Vagina (tissue), 2 donors: ENCODE measurements at regions not wholly inside any gene's neighbourhood (a gene's known extent, or its start where the extent isn't known, plus 50 kb on each side); places are given as distances from the start of the nearest gene placed in this dataset.
A peak's percentile ranks its signal among the peaks of the same experiment; 100 is the strongest.

Experiments
- DNase-seq, 2 donors: peaks; one replicate each; pipeline ENCODE4 v3.0.0-alpha.2; 2017; ENCODE audit errors: extremely low spot score in 2 of 2
- H3K27ac ChIP-seq: fragments of 200-600 bp; sonication (generic); one replicate; pipeline ENCODE4 v1.5.1; 2019
- H3K27me3 ChIP-seq: fragments of 200-600 bp; sonication (generic); one replicate; pipeline ENCODE4 v1.5.1; 2019
- H3K36me3 ChIP-seq, 2 donors: fragments of 200-600 bp; sonication (generic); one replicate each; pipeline ENCODE4 v1.5.1; 2017 to 2019
- H3K4me1 ChIP-seq: fragments of 200-600 bp; sonication (generic); one replicate; pipeline ENCODE4 v1.5.1; 2019
- H3K4me3 ChIP-seq, 2 donors: fragments of 200-600 bp; sonication (generic); 1 replicate in 1 of 2; 2 replicates in 1 of 2; pipeline ENCODE4 v1.5.1; 2016 to 2019
- H3K9me3 ChIP-seq: fragments of 200-600 bp; sonication (generic); one replicate; pipeline ENCODE4 v1.5.1; 2019
- CTCF ChIP-seq, 3 experiments: fragments of 450-650 bp in 2 of 3; fragments of 200-600 bp in 1 of 3; sonication (generic) in 1 of 3; IDR thresholded peaks; one replicate each; pipeline ENCODE4 v1.5.1; 2017 to 2019; ENCODE audit warnings: antibody characterized with exemption in 3 of 3, mild to moderate bottlenecking in 2 of 3, moderate library complexity in 2 of 3
- POLR2A ChIP-seq, 2 donors: fragments of 450-650 bp; IDR thresholded peaks; one replicate each; pipeline ENCODE4 v1.6.1; 2017; ENCODE audit warnings: antibody characterized with exemption in 2 of 2, mild to moderate bottlenecking in 2 of 2, moderate library complexity in 2 of 2
- POLR2AphosphoS5 ChIP-seq, 2 donors: sonication (generic); formaldehyde crosslinking; IDR thresholded peaks; one replicate each; pipeline ENCODE4 v1.9.0; 2017; ENCODE audit warnings: antibody characterized with exemption in 2 of 2, mild to moderate bottlenecking in 2 of 2, low read depth in 1 of 2; ENCODE audit not compliant: insufficient read depth in 1 of 2
- intact Hi-C: fragments of 100-400 bp; cut with DNase I; formaldehyde crosslinking; loops from one replicate; pipeline ENCODE4 v1.15.1; 2023

GRCh38 chr9:129362287-129363000, 184.4 kb upstream of the IER5L start:
- TF ChIP-seq POLR2AphosphoS5 (IDR thresholded peaks at IDR 0.05; ENCODE audit: insufficient read depth in 1 of 2, low read depth in 1 of 2): peak in 1 of 2 donors; percentile 44
- TF ChIP-seq POLR2A (IDR thresholded peaks at IDR 0.05): no peak
- intact Hi-C loops: no loop called here
- no peak overlapping the region for H3K4me3 ChIP-seq
- no peaks in the 10 kb centered on the region for H3K4me1 ChIP-seq
- no peaks in the 10 kb centered on the region for H3K27me3 ChIP-seq
- no peak for DNase-seq
- H3K9me3 ChIP-seq: no peaks in the 10 kb centered on the region
- H3K27ac ChIP-seq: no peak overlapping the region
- no peaks in the 10 kb centered on the region for H3K36me3 ChIP-seq

DNA sequence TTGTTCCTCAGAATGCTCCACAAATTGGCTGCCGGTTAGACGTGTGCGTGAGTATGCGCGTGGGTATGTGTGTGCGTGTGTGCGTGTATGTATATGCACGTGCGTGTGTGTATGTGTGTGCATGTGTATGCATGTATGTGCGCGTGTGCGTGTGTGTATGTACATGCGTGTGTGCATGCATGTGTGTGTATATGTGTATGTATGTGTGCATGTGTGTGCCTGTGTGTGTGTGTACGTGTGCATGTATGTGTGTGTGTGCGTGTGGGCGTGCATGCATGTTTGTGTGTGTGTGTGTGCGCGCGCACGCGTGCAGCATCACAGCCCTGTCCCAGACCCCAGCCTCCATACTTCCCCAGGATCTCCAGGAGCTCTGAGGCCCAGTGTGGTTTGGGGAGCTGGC, 183.1 kb upstream of the IER5L start:
- Histone ChIP-seq H3K9me3 (no peaks in the 10 kb centered on the region), H3K27ac (no peak overlapping the region), H3K36me3 (no peaks in the 10 kb centered on the region), H3K27me3 (no peaks in the 10 kb centered on the region), H3K4me1 (no peaks in the 10 kb centered on the region), H3K4me3 (no peak overlapping the region)
- intact Hi-C loops: no loop called here
- TF ChIP-seq CTCF (IDR thresholded peaks at IDR 0.05) (no peak), POLR2A (IDR thresholded peaks at IDR 0.05) (no peak), POLR2AphosphoS5 (IDR thresholded peaks at IDR 0.05; ENCODE audit: insufficient read depth in 1 of 2, low read depth in 1 of 2) (no peak)
- DNase-seq: no peak

DNA sequence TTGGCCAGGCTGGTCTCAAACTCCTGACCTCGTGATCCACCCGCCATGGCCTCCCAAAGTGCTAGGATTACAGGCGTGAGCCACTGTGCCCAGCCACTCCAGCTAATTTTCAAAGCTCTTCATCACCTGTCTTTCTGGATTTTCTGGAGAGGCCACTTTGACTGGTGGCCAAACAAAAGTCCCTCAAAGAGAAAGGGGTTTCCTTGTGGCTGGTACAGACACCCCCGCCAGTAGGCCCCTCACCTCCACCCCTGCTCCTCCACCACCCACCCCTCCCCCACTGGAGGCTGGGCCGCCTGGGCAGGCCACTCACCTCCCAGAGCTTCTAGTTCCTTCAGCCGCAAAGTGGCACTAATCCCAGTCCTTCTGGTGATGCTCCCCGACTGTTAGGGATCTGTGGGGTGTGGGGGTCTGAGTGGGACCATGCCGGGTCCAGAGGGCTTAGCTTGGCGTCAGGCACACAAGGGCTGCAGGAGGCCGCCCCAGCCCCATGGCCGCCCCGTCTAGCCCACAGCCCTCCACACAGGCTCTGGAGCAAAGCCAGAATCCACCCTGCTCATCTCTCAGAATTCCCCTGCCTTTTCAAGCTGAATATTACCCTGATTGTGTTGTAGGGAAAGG, 182.0 kb upstream of the IER5L start:
- no peak for DNase-seq
- intact Hi-C loops: no loop called here
- TF ChIP-seq CTCF (IDR thresholded peaks at IDR 0.05) (no peak), POLR2A (IDR thresholded peaks at IDR 0.05) (no peak), POLR2AphosphoS5 (IDR thresholded peaks at IDR 0.05; ENCODE audit: insufficient read depth in 1 of 2, low read depth in 1 of 2) (no peak)

DNA sequence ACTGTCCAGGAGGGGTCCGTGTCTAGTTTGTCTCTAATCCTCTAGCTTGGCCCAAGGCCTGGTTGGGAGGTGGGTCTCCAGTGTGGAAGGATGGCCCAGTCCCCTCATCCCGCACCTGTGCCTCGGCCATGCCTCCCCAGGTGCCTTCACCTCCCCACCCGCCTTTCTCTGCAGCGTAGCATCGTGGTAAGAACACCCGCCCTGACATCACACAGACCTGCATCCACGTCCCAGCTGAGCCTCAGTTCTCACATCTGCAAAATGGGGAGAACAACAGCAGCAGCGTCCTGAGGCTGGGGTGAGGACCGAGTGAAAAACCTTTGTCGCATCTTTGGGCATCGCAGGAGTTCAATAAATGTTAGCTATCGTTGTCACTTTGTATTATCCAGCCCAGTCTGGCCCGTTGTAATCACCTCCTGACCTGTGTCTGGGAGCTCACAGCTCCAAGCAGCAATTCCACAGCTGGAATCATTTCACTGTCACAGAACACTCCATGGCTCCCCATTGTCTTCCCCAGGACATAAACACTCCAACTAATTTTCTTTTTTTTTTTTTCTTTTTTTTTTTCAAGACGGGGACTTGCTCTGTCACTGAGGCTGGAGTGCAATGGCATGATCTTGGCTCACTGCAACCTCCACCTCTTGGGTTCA, 181.2 kb upstream of the IER5L start:
- intact Hi-C loops: no loop called here
- H3K27ac ChIP-seq: no peak overlapping the region
- TF ChIP-seq CTCF (IDR thresholded peaks at IDR 0.05) (no peak), POLR2AphosphoS5 (IDR thresholded peaks at IDR 0.05; ENCODE audit: insufficient read depth in 1 of 2, low read depth in 1 of 2) (no peak), POLR2A (IDR thresholded peaks at IDR 0.05) (no peak)
- DNase-seq: no peak
- H3K9me3 ChIP-seq: no peaks in the 10 kb centered on the region
- H3K4me3 ChIP-seq: no peak overlapping the region
- H3K4me1 ChIP-seq: no peaks in the 10 kb centered on the region
- no peaks in the 10 kb centered on the region for H3K36me3 ChIP-seq
- no peaks in the 10 kb centered on the region for H3K27me3 ChIP-seq

More for the DNA sequence above, 182.0 kb upstream of the IER5L start:
- no peaks in the 10 kb centered on the region for H3K4me1 ChIP-seq
- H3K4me3 ChIP-seq: no peak overlapping the region
- no peak overlapping the region for H3K27ac ChIP-seq
- H3K27me3 ChIP-seq: no peaks in the 10 kb centered on the region
- H3K9me3 ChIP-seq: no peaks in the 10 kb centered on the region
- no peaks in the 10 kb centered on the region for H3K36me3 ChIP-seq

- no peak overlapping the region for H3K4me3 ChIP-seq
- no peak overlapping the region for H3K27ac ChIP-seq
- no peaks in the 10 kb centered on the region for H3K36me3 ChIP-seq
- DNase-seq: no peak
- H3K27me3 ChIP-seq: no peaks in the 10 kb centered on the region
- intact Hi-C loops: no loop called here
- H3K9me3 ChIP-seq: no peaks in the 10 kb centered on the region
- H3K4me1 ChIP-seq: peaks cover 5% of the 10 kb centered on the region
- TF ChIP-seq CTCF (IDR thresholded peaks at IDR 0.05) (no peak), POLR2A (IDR thresholded peaks at IDR 0.05) (no peak), POLR2AphosphoS5 (IDR thresholded peaks at IDR 0.05; ENCODE audit: insufficient read depth in 1 of 2, low read depth in 1 of 2) (no peak)
These were observed 180.6 kb upstream of the IER5L start for GRCh38 chr9:129358621-129359154.
